ENCODE measurements at regions not wholly inside any gene's neighbourhood (a gene's known extent, or its start where the extent isn't known, plus 50 kb on each side); places are given as distances from the start of the nearest gene placed in this dataset.

- Histone ChIP-seq H3K27me3 (ENCODE audit: control insufficient read depth, insufficient read depth, low read length, poor library complexity, severe bottlenecking) (no peaks in the 10 kb centered on the region), H3K9ac (ENCODE audit: extremely low read depth, low read length, poor library complexity, severe bottlenecking) (no peak overlapping the region), H3K36me3 (ENCODE audit: control insufficient read depth, insufficient read depth, low read length) (no peaks in the 10 kb centered on the region), H3K4me3 (ENCODE audit: low read length) (no peak overlapping the region), H3K9me3 (ENCODE audit: control insufficient read depth, low read length) (no peaks in the 10 kb centered on the region), H3K4me1 (ENCODE audit: control insufficient read depth, insufficient read depth, low read length) (no peaks in the 10 kb centered on the region), H3K27ac (ENCODE audit: low read depth, low read length) (no peak overlapping the region)
- Mint-ChIP-seq H3K36me3 (ENCODE audit: low read depth) (no peaks in the 10 kb centered on the region), H3K4me1 (peaks cover 5% of the 10 kb centered on the region), H3K9me3 (no peaks in the 10 kb centered on the region), H3K27ac (no peak overlapping the region), H3K27me3 (ENCODE audit: insufficient read depth) (no peaks in the 10 kb centered on the region), H3K4me3 (no peak overlapping the region)
- TF ChIP-seq CTCF (conservative IDR thresholded peaks at IDR 0.05), result peak; percentile 46
- peak; percentile 49 for DNase-seq
Measured at GRCh38 chr15:93617443-93617842, 528.4 kb upstream of the RGMA start.

- no peaks in the 10 kb centered on the region for H3K27me3 ChIP-seq (ENCODE audit: control insufficient read depth, insufficient read depth, low read length, poor library complexity, severe bottlenecking)
- H3K9ac ChIP-seq (ENCODE audit: extremely low read depth, low read length, poor library complexity, severe bottlenecking), result no peak overlapping the region
- Mint-ChIP-seq H3K9me3 (no peaks in the 10 kb centered on the region), H3K4me1 (peaks cover 4% of the 10 kb centered on the region), H3K36me3 (ENCODE audit: low read depth) (no peaks in the 10 kb centered on the region), H3K27me3 (ENCODE audit: insufficient read depth) (no peaks in the 10 kb centered on the region), H3K27ac (no peak overlapping the region), H3K4me3 (no peak overlapping the region)
- 92 to 96% methylated on average over 8 to 11 of the region's 11 CpGs for WGBS, 2 experiments (ENCODE audit: insufficient coverage in 1 of 2, insufficient read length in 1 of 2)
- no peaks in the 10 kb centered on the region for H3K4me1 ChIP-seq (ENCODE audit: control insufficient read depth, insufficient read depth, low read length)
- no peak overlapping the region for H3K27ac ChIP-seq (ENCODE audit: low read depth, low read length)
- DNase-seq, result no peak
- no peaks in the 10 kb centered on the region for H3K9me3 ChIP-seq (ENCODE audit: control insufficient read depth, low read length)
- H3K36me3 ChIP-seq (ENCODE audit: control insufficient read depth, insufficient read depth, low read length), result no peaks in the 10 kb centered on the region
- no peak overlapping the region for H3K4me3 ChIP-seq (ENCODE audit: low read length)
- no peak for TF ChIP-seq CTCF (conservative IDR thresholded peaks at IDR 0.05)
Measured at GRCh38 chr15:93614386-93615104, 525.5 kb upstream of the RGMA start.

GRCh38 chr15:93613386-93613785 lies 524.4 kb upstream of the RGMA start:
- no peak overlapping the region for H3K27ac Mint-ChIP-seq
- H3K9me3 Mint-ChIP-seq, result no peaks in the 10 kb centered on the region
- WGBS, 2 experiments (ENCODE audit: insufficient coverage in 1 of 2, insufficient read length in 1 of 2), result 86 to 88% methylated on average over 1 to 3 of the region's 3 CpGs
- H3K27ac ChIP-seq (ENCODE audit: low read depth, low read length), result no peak overlapping the region
- no peaks in the 10 kb centered on the region for H3K36me3 ChIP-seq (ENCODE audit: control insufficient read depth, insufficient read depth, low read length)
- no peaks in the 10 kb centered on the region for H3K4me1 ChIP-seq (ENCODE audit: control insufficient read depth, insufficient read depth, low read length)
- no peaks in the 10 kb centered on the region for H3K27me3 Mint-ChIP-seq (ENCODE audit: insufficient read depth)
- peaks cover 2% of the 10 kb centered on the region for H3K4me1 Mint-ChIP-seq
- no peak overlapping the region for H3K4me3 Mint-ChIP-seq
- H3K36me3 Mint-ChIP-seq (ENCODE audit: low read depth), result no peaks in the 10 kb centered on the region
- no peak overlapping the region for H3K4me3 ChIP-seq (ENCODE audit: low read length)
- TF ChIP-seq CTCF (conservative IDR thresholded peaks at IDR 0.05), result no peak
- no peak for DNase-seq
- H3K9me3 ChIP-seq (ENCODE audit: control insufficient read depth, low read length), result no peaks in the 10 kb centered on the region
- H3K27me3 ChIP-seq (ENCODE audit: control insufficient read depth, insufficient read depth, low read length, poor library complexity, severe bottlenecking), result no peaks in the 10 kb centered on the region
- H3K9ac ChIP-seq (ENCODE audit: extremely low read depth, low read length, poor library complexity, severe bottlenecking), result no peak overlapping the region

All from endodermal cell (in vitro differentiated cells).